ENCODE measurements at regions not wholly inside any gene's neighbourhood (a gene's known extent, or its start where the extent isn't known, plus 50 kb on each side); places are given as distances from the start of the nearest gene placed in this dataset.

DNA sequence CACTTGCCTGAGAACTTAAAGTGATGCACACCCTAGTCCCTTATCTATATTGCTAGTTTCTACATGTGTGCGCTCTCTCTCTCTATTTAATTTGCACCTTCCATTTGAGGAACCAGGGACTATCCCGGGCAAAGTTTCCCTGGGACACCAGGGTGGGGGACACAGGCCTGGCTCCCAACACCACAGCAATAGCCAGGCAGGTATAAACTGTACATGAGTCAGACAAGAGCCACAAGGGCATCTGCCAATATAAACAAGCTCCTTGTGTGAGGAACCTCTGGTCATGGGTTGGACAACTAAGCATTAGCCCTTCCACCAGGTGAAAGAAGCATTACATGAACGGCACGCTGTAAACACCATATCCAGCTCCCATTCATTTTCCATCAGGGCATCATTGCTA lies 455.5 kb downstream of the STIM2 start:
- TF ChIP-seq, protein P1, sequence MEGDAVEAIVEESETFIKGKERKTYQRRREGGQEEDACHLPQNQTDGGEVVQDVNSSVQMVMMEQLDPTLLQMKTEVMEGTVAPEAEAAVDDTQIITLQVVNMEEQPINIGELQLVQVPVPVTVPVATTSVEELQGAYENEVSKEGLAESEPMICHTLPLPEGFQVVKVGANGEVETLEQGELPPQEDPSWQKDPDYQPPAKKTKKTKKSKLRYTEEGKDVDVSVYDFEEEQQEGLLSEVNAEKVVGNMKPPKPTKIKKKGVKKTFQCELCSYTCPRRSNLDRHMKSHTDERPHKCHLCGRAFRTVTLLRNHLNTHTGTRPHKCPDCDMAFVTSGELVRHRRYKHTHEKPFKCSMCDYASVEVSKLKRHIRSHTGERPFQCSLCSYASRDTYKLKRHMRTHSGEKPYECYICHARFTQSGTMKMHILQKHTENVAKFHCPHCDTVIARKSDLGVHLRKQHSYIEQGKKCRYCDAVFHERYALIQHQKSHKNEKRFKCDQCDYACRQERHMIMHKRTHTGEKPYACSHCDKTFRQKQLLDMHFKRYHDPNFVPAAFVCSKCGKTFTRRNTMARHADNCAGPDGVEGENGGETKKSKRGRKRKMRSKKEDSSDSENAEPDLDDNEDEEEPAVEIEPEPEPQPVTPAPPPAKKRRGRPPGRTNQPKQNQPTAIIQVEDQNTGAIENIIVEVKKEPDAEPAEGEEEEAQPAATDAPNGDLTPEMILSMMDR (IDR thresholded peaks at IDR 0.05): no peak
- no peak for TF ChIP-seq POLR2A (IDR thresholded peaks at IDR 0.05)

Data from body of pancreas (tissue), 4 donors.